ENCODE measurements at regions not wholly inside any gene's neighbourhood (a gene's known extent, or its start where the extent isn't known, plus 50 kb on each side); places are given as distances from the start of the nearest gene placed in this dataset.

- no peak overlapping the region for H3K4me3 ChIP-seq (ENCODE audit: low read length)
- H3K36me3 ChIP-seq (ENCODE audit: control insufficient read depth, low read length): no peaks in the 10 kb centered on the region
- H3K27ac ChIP-seq (ENCODE audit: low read depth, low read length): no peak overlapping the region
- H3K4me1 ChIP-seq (ENCODE audit: control insufficient read depth, low read length): no peaks in the 10 kb centered on the region
- H3K79me2 ChIP-seq (ENCODE audit: control insufficient read depth, low read length): no peaks in the 10 kb centered on the region
- no peak overlapping the region for H3K4me2 ChIP-seq (ENCODE audit: low read length)
- no peaks in the 10 kb centered on the region for H3K27me3 ChIP-seq (ENCODE audit: control insufficient read depth, low read length)
- H3F3A ChIP-seq (ENCODE audit: control insufficient read depth, insufficient read depth): no peaks in the 10 kb centered on the region
- TF ChIP-seq EZH2phosphoT487 (IDR thresholded peaks at IDR 0.05; ENCODE audit: borderline replicate concordance, low read length): no peak
- TF ChIP-seq CTCF (IDR thresholded peaks at IDR 0.05; ENCODE audit: low read depth, low read length, poor library complexity, severe bottlenecking): no peak
- peaks cover 44% of the 10 kb centered on the region; the same call in 1 of the 2 replicates for H3K9me3 ChIP-seq (ENCODE audit: control insufficient read depth, insufficient read depth, low read length)
- no peaks in the 10 kb centered on the region for H3K9me2 ChIP-seq (replicated peaks; ENCODE audit: control insufficient read depth, low read length)
- H4K20me1 ChIP-seq (ENCODE audit: control insufficient read depth, insufficient read depth, low read depth, low read length): no peaks in the 10 kb centered on the region
Measured at GRCh38 chr5:2370626-2371418, 380.7 kb downstream of the IRX2 start.

DNA sequence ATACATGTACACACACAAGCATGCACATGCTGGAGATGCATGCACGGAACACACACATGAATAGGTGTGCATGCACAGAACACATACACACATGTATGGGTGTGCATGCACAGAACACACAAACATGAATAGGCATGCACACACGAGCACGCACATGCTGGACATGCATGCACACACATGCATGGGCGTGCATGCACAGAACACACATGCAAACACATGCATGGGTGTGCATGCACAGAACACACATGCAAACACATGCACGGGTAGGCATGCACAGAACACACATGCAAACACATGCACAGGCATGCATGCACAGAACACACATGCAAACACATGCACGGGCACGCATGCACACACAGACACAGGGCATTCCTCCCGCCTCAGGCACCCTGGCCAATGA is 382.3 kb downstream of the IRX2 start:
- Histone ChIP-seq H3K36me3 (ENCODE audit: control insufficient read depth, low read length) (no peaks in the 10 kb centered on the region), H3K4me2 (ENCODE audit: low read length) (no peak overlapping the region), H3K27ac (ENCODE audit: low read depth, low read length) (no peak overlapping the region), H4K20me1 (ENCODE audit: control insufficient read depth, insufficient read depth, low read depth, low read length) (no peaks in the 10 kb centered on the region), H3F3A (ENCODE audit: control insufficient read depth, insufficient read depth) (no peaks in the 10 kb centered on the region), H3K9me3 (ENCODE audit: control insufficient read depth, insufficient read depth, low read length) (peaks cover 47% of the 10 kb centered on the region; the same call in 1 of the 2 replicates), H3K9me2 (replicated peaks; ENCODE audit: control insufficient read depth, low read length) (no peaks in the 10 kb centered on the region), H3K4me1 (ENCODE audit: control insufficient read depth, low read length) (no peaks in the 10 kb centered on the region), H3K79me2 (ENCODE audit: control insufficient read depth, low read length) (no peaks in the 10 kb centered on the region), H3K27me3 (ENCODE audit: control insufficient read depth, low read length) (no peaks in the 10 kb centered on the region), H3K4me3 (ENCODE audit: low read length) (no peak overlapping the region)
- no peak for TF ChIP-seq EZH2phosphoT487 (IDR thresholded peaks at IDR 0.05; ENCODE audit: borderline replicate concordance, low read length)
- TF ChIP-seq CTCF (IDR thresholded peaks at IDR 0.05; ENCODE audit: low read depth, low read length, poor library complexity, severe bottlenecking): no peak

DNA sequence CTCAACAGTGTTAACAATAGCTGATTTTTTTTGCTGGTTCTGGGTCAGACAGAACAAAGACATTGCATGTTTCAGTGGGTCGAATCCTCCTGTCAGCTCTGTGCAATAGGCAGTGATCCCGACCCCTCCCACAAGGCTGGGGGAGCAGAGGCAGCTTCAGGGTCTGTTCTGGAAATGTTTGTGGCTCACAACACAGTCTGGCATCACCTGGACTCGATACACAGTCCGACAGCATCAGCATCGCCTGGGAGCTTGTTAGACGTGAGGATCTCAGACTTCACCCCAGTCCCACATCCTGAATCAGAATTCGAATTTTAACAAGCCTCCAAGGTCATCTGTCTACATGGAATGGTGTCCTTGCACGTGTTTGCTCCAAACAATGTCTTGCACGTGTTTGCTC is 384.7 kb downstream of the IRX2 start:
- no peaks in the 10 kb centered on the region for H3K79me2 ChIP-seq (ENCODE audit: control insufficient read depth, low read length)
- H3F3A ChIP-seq (ENCODE audit: control insufficient read depth, insufficient read depth): no peaks in the 10 kb centered on the region
- no peaks in the 10 kb centered on the region for H3K27me3 ChIP-seq (ENCODE audit: control insufficient read depth, low read length)
- H3K4me2 ChIP-seq (ENCODE audit: low read length): no peak overlapping the region
- H3K4me1 ChIP-seq (ENCODE audit: control insufficient read depth, low read length): no peaks in the 10 kb centered on the region
- H3K9me2 ChIP-seq (replicated peaks; ENCODE audit: control insufficient read depth, low read length): no peaks in the 10 kb centered on the region
- H4K20me1 ChIP-seq (ENCODE audit: control insufficient read depth, insufficient read depth, low read depth, low read length): no peaks in the 10 kb centered on the region
- peaks cover 34% of the 10 kb centered on the region; the same call in 1 of the 2 replicates for H3K9me3 ChIP-seq (ENCODE audit: control insufficient read depth, insufficient read depth, low read length)
- TF ChIP-seq CTCF (IDR thresholded peaks at IDR 0.05; ENCODE audit: low read depth, low read length, poor library complexity, severe bottlenecking) (no peak), EZH2phosphoT487 (IDR thresholded peaks at IDR 0.05; ENCODE audit: borderline replicate concordance, low read length) (no peak)
- no peak overlapping the region for H3K4me3 ChIP-seq (ENCODE audit: low read length)
- no peaks in the 10 kb centered on the region for H3K36me3 ChIP-seq (ENCODE audit: control insufficient read depth, low read length)
- no peak overlapping the region for H3K27ac ChIP-seq (ENCODE audit: low read depth, low read length)

All from DOHH2 (cell line).